ENCODE measurements at regions not wholly inside any gene's neighbourhood (a gene's known extent, or its start where the extent isn't known, plus 50 kb on each side); places are given as distances from the start of the nearest gene placed in this dataset.

DNA sequence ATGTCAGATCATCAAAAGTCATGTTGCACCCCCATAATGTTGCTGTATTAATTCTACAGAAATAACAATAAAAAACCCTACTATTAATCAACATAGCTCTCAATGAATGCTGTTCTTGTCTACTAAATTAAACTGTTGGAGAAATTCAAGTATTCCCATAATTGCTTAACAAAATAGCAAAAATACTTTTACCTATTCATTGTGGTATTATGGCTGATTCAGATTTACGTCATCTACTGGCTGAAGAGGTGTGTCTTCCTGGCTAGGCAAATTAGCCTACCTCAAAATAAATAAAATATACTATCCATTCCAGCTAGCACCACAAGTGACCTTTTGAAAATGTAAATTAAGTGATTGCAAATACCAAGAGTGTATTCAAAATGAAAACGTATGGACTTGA lies 249.4 kb downstream of the MEIS1 start:
- Histone ChIP-seq H3K36me3 (ENCODE audit: control insufficient read depth in 2 of 2, insufficient read depth in 1 of 2, low read length in 2 of 2) (no peaks in the 10 kb centered on the region), H3K27ac (ENCODE audit: extremely low read depth, low read depth, low read length) (no peak overlapping the region), H3K4me3 (ENCODE audit: low read depth, low read length) (no peak overlapping the region), H3K9me3 (ENCODE audit: control insufficient read depth, insufficient read depth, low read depth, low read length) (no peaks in the 10 kb centered on the region), H3K4me1 (ENCODE audit: control insufficient read depth, insufficient read depth, low read length) (peaks cover 3% of the 10 kb centered on the region)
- CTCF ChIA-PET, result no interaction called here
- TF ChIP-seq YY1 (tag by site-specific recombination; IDR thresholded peaks at IDR 0.05), result no peak
- TF ChIP-seq ZNF280D (tag by site-specific recombination; IDR thresholded peaks at IDR 0.05), result no peak
- TF ChIP-seq ZIC2 (tag by site-specific recombination; IDR thresholded peaks at IDR 0.05), result no peak
- TF ChIP-seq ZNF654 (tag by site-specific recombination; IDR thresholded peaks at IDR 0.05; ENCODE audit: low read depth), result no peak
- TF ChIP-seq ZNF184 (tag by site-specific recombination; IDR thresholded peaks at IDR 0.05), result no peak
- no peak for TF ChIP-seq HOXD13 (CRISPR knock-in tag; IDR thresholded peaks at IDR 0.05; ENCODE audit: borderline replicate concordance)
- TF ChIP-seq ZNF391 (tag by site-specific recombination; IDR thresholded peaks at IDR 0.05; ENCODE audit: borderline replicate concordance, low read depth), result no peak
- no peak for TF ChIP-seq ELK4 (IDR thresholded peaks at IDR 0.05; ENCODE audit: borderline replicate concordance, low read depth, low read length)
- TF ChIP-seq ZNF645 (tag by site-specific recombination; IDR thresholded peaks at IDR 0.05), result no peak
- TF ChIP-seq PRDM4 (tag by site-specific recombination; IDR thresholded peaks at IDR 0.05), result no peak
- no peak for TF ChIP-seq ZSCAN23 (tag by site-specific recombination; IDR thresholded peaks at IDR 0.05)
- TF ChIP-seq ATF2 (tag by site-specific recombination; IDR thresholded peaks at IDR 0.05; ENCODE audit: low read depth), result no peak
- TF ChIP-seq, protein P1, sequence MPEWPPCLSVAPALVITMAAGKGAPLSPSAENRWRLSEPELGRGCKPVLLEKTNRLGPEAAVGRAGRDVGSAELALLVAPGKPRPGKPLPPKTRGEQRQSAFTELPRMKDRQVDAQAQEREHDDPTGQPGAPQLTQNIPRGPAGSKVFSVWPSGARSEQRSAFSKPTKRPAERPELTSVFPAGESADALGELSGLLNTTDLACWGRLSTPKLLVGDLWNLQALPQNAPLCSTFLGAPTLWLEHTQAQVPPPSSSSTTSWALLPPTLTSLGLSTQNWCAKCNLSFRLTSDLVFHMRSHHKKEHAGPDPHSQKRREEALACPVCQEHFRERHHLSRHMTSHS (tag by site-specific recombination; IDR thresholded peaks at IDR 0.05), result no peak
- TF ChIP-seq KLF7 (tag by site-specific recombination; IDR thresholded peaks at IDR 0.05; ENCODE audit: borderline replicate concordance), result no peak
- no peak for TF ChIP-seq KLF8 (tag by site-specific recombination; IDR thresholded peaks at IDR 0.05)
- POLR2A ChIA-PET, result no interaction called here

DNA sequence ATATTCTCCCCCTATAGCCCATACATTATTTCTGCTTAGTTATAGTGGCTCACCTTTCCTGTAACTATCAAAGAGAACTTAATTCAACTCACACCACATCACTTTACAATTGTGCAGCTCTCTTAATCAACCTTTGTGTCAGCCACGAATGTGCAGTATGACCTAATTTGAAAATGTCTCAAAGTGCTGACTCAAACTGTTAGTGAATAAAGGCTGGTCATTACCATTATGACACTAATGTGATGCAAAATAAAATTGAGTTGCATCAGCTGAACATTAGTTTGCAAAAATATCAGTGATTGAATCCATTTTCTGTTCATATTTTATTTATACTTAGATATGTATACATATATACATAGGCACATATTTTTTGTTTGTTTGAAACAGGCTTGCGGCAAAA lies 251.8 kb downstream of the MEIS1 start:
- CTCF ChIA-PET, result no interaction called here
- Histone ChIP-seq H3K27ac (ENCODE audit: extremely low read depth, low read depth, low read length) (no peak overlapping the region), H3K36me3 (ENCODE audit: control insufficient read depth in 2 of 2, insufficient read depth in 1 of 2, low read length in 2 of 2) (no peaks in the 10 kb centered on the region), H3K4me1 (ENCODE audit: control insufficient read depth, insufficient read depth, low read length) (peaks cover 6% of the 10 kb centered on the region; the same call in 1 of the 2 replicates), H3K9me3 (ENCODE audit: control insufficient read depth, insufficient read depth, low read depth, low read length) (no peaks in the 10 kb centered on the region), H3K4me3 (ENCODE audit: low read depth, low read length) (no peak overlapping the region)
- POLR2A ChIA-PET, result no interaction called here
- peak; percentile 33; the same call in 1 of the 2 replicates for TF ChIP-seq ZNF335 (tag by site-specific recombination; conservative IDR thresholded peaks at IDR 0.05)
- TF ChIP-seq ATF2 (tag by site-specific recombination; IDR thresholded peaks at IDR 0.05; ENCODE audit: low read depth), result peak; percentile 43; the same call in 1 of the 2 replicates
- no peak for TF ChIP-seq ZNF747 (tag by site-specific recombination; IDR thresholded peaks at IDR 0.05)
- peak; percentile 31; the same call in 1 of the 2 replicates for TF ChIP-seq ZBTB21 (tag by site-specific recombination; IDR thresholded peaks at IDR 0.05)
- TF ChIP-seq, protein P2, sequence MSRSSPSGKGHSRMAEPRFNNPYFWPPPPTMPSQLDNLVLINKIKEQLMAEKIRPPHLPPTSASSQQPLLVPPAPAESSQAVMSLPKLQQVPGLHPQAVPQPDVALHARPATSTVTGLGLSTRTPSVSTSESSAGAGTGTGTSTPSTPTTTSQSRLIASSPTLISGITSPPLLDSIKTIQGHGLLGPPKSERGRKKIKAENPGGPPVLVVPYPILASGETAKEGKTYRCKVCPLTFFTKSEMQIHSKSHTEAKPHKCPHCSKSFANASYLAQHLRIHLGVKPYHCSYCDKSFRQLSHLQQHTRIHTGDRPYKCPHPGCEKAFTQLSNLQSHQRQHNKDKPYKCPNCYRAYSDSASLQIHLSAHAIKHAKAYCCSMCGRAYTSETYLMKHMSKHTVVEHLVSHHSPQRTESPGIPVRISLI (tag by site-specific recombination; IDR thresholded peaks at IDR 0.05), result no peak
- no peak for TF ChIP-seq ZNF248 (tag by site-specific recombination; IDR thresholded peaks at IDR 0.05)
- TF ChIP-seq ZNF560 (tag by site-specific recombination; IDR thresholded peaks at IDR 0.05; ENCODE audit: borderline replicate concordance), result no peak
